IMR-90 (cell line): ENCODE measurements at regions not wholly inside any gene's neighbourhood (a gene's known extent, or its start where the extent isn't known, plus 50 kb on each side); places are given as distances from the start of the nearest gene placed in this dataset.

Source experiments
- ATAC-seq: fragments of 200-7000 bp; cut with Tn5 transposase; 2 replicates; pipeline ENCODE4 v1.9.1; 2020; ENCODE audit warnings: low read depth, mild to moderate bottlenecking, moderate library complexity
- BruUV-seq: library from RNA; stranded (reverse); fragments of 400-500 nt; replicated peaks from 2 replicates; lab custom pipeline; 2021; lab: Mats Ljungman, UMichigan
- CTCF ChIA-PET: fragments of 300-600 bp; formaldehyde crosslinking; extraction: SDS; loops from one replicate; lab custom pipeline; 2021; ENCODE audit warnings: antibody characterized with exemption; lab: Yijun Ruan, JAX
- POLR2A ChIA-PET: fragments of 300-600 bp; sonication (Branson Sonifier 250); formaldehyde crosslinking; loops from one replicate; lab custom pipeline; 2022; ENCODE audit warnings: antibody characterized with exemption; ENCODE audit not compliant: unreplicated experiment; lab: Charles Lee
- DNase-seq: peaks from one replicate; pipeline ENCODE4 v3.0.0; 2013
- H2AFZ ChIP-seq: replicated peaks from 2 replicates; pipeline ENCODE3; 2013; ENCODE audit warnings: low read length, mild to moderate bottlenecking; ENCODE audit not compliant: poor library complexity
- H2AK5ac ChIP-seq: 2 replicates; pipeline ENCODE4 v1.6.1; 2013; ENCODE audit warnings: low read depth, low read length, inconsistent platforms
- H2AK9ac ChIP-seq: replicated peaks from 2 replicates; pipeline ENCODE3; 2013; ENCODE audit warnings: mild to moderate bottlenecking, low read depth, low read length, moderate library complexity; ENCODE audit not compliant: poor library complexity
- H2BK120ac ChIP-seq: 2 replicates; pipeline ENCODE4 v1.6.1; 2013; ENCODE audit warnings: low read depth, low read length, inconsistent platforms
- H2BK15ac ChIP-seq: 3 replicates; pipeline ENCODE4 v1.6.1; 2013; ENCODE audit warnings: low read depth, low read length, inconsistent platforms
- H2BK20ac ChIP-seq: 2 replicates; pipeline ENCODE4 v1.6.1; 2013; ENCODE audit warnings: low read depth, mild to moderate bottlenecking, inconsistent platforms, low read length, moderate library complexity
- H2BK5ac ChIP-seq: 2 replicates; pipeline ENCODE4 v1.6.1; 2013; ENCODE audit warnings: mild to moderate bottlenecking, low read depth, low read length, inconsistent platforms; ENCODE audit not compliant: poor library complexity, severe bottlenecking
- H3K14ac ChIP-seq: replicated peaks from 2 replicates; pipeline ENCODE4 v1.6.1; 2013; ENCODE audit warnings: low read depth, low read length, inconsistent platforms
- H3K18ac ChIP-seq: 2 replicates; pipeline ENCODE4 v1.6.1; 2013; ENCODE audit warnings: low read depth, low read length, control low read depth
- H3K23ac ChIP-seq: 2 replicates; pipeline ENCODE4 v1.6.1; 2013; ENCODE audit warnings: low read depth, low read length, inconsistent platforms
- H3K27ac ChIP-seq: 2 replicates; pipeline ENCODE4 v1.5.1; 2013; ENCODE audit warnings: mild to moderate bottlenecking, control low read depth, low read length; ENCODE audit not compliant: insufficient read depth
- H3K27me3 ChIP-seq: 2 replicates; pipeline ENCODE4 v1.6.1; 2013; ENCODE audit warnings: low read length; ENCODE audit not compliant: control insufficient read depth, insufficient read depth
- H3K36me3 ChIP-seq: 2 replicates; pipeline ENCODE4 v1.6.1; 2013; ENCODE audit warnings: low read length, mixed read lengths; ENCODE audit not compliant: control insufficient read depth, insufficient read depth
- H3K4ac ChIP-seq: 2 replicates; pipeline ENCODE4 v1.6.1; 2013; ENCODE audit warnings: low read depth, low read length, inconsistent platforms
- H3K4me1 ChIP-seq: 2 replicates; pipeline ENCODE4 v1.6.1; 2013; ENCODE audit warnings: low read length, mixed read lengths; ENCODE audit not compliant: control insufficient read depth, insufficient read depth
- H3K4me2 ChIP-seq: 2 replicates; pipeline ENCODE4 v1.6.1; 2013; ENCODE audit warnings: low read depth, mild to moderate bottlenecking, control low read depth, low read length, moderate library complexity
- H3K4me3 ChIP-seq: 2 replicates; pipeline ENCODE4 v1.5.1; 2013; ENCODE audit warnings: low read depth, mild to moderate bottlenecking, control low read depth, low read length, moderate library complexity; ENCODE audit not compliant: insufficient read depth
- H3K56ac ChIP-seq: 2 replicates; pipeline ENCODE4 v1.6.1; 2013; ENCODE audit warnings: low read length, inconsistent platforms; ENCODE audit not compliant: insufficient read depth; ENCODE audit errors: extremely low read depth
- H3K79me1 ChIP-seq, 2 experiments: 2 replicates each; pipeline ENCODE4 v1.6.1; 2013; ENCODE audit warnings: low read length in 2 of 2, inconsistent platforms in 1 of 2, low read depth in 1 of 2
- H3K9ac ChIP-seq: 2 replicates; pipeline ENCODE4 v1.6.1; 2013; ENCODE audit warnings: low read depth, low read length, control low read depth
- H3K9me1 ChIP-seq: 2 replicates; pipeline ENCODE4 v1.6.1; 2013; ENCODE audit warnings: low read length, inconsistent platforms; ENCODE audit not compliant: insufficient read depth
- H3K9me3 ChIP-seq: 2 replicates; pipeline ENCODE4 v1.6.1; 2013; ENCODE audit warnings: low read length; ENCODE audit not compliant: control insufficient read depth, insufficient read depth
- H4K20me1 ChIP-seq: 2 replicates; pipeline ENCODE4 v1.6.1; 2013; ENCODE audit warnings: low read length, inconsistent platforms; ENCODE audit not compliant: insufficient read depth
- H4K5ac ChIP-seq: 2 replicates; pipeline ENCODE4 v1.6.1; 2013; ENCODE audit warnings: mild to moderate bottlenecking, low read depth, low read length, control low read depth
- H4K8ac ChIP-seq, 2 experiments: 2 replicates each; pipeline ENCODE4 v1.6.1; 2013; ENCODE audit warnings: low read depth in 2 of 2, low read length in 2 of 2, control low read depth in 1 of 2, inconsistent platforms in 1 of 2
- H4K91ac ChIP-seq: 2 replicates; pipeline ENCODE4 v1.6.1; 2013; ENCODE audit warnings: low read depth, low read length, inconsistent platforms; ENCODE audit not compliant: insufficient read depth
- MAZ ChIP-seq: IDR thresholded peaks from 2 replicates; pipeline ENCODE4 v1.6.1; 2012; ENCODE audit warnings: low read depth, mild to moderate bottlenecking, low read length, improper control_type of control experiment, moderate library complexity, borderline replicate concordance
- RCOR1 ChIP-seq: IDR thresholded peaks from 2 replicates; pipeline ENCODE4 v1.6.1; 2012; ENCODE audit warnings: mild to moderate bottlenecking, low read length, improper control_type of control experiment; ENCODE audit not compliant: insufficient replicate concordance
- RFX5 ChIP-seq: IDR thresholded peaks from 2 replicates; pipeline ENCODE4 v1.8.0; 2012; ENCODE audit warnings: low read depth, mild to moderate bottlenecking, low read length, moderate library complexity
- SMC3 ChIP-seq: fragments of 150-350 bp; IDR thresholded peaks from 2 replicates; pipeline ENCODE4 v1.6.1; 2016; ENCODE audit warnings: low read depth, mild to moderate bottlenecking, antibody characterized with exemption, low read length, moderate library complexity
- WGBS, 2 experiments: methylation state at CpG; one replicate each; pipeline versions ENCODE4 v1.1.5 to v1.1.7; 2013; ENCODE audit warnings: missing lambda C conversion rate in 2 of 2; ENCODE audit not compliant: insufficient read length in 1 of 2; ENCODE audit errors: extremely low coverage in 2 of 2; 5-methylcytosine and 5-hydroxymethylcytosine counted together
- dilution Hi-C: fragments of 300-500 bp; cut with HindIII; formaldehyde crosslinking; loops from one replicate; pipeline ENCODE4 v1.14.3; 2018; ENCODE audit warnings: low sequenced_read_pairs; ENCODE audit not compliant: unreplicated experiment
- in situ Hi-C: fragments of 300-500 bp; cut with MboI; formaldehyde crosslinking; loops from 3 replicates; pipeline ENCODE4 v1.14.3; 2019; ENCODE audit warnings: low sequenced_read_pairs, inconsistent platforms, mixed read lengths
- intact Hi-C: fragments of 100-400 bp; cut with micrococcal nuclease; formaldehyde crosslinking; loops from 2 replicates; pipeline ENCODE4 v1.10.0; 2022

- TF ChIP-seq RFX5 (no peak), MAZ (no peak), SMC3 (no peak), RCOR1 (no peak)
- ChIA-PET POLR2A (no interaction called here), CTCF (no interaction called here)
- Histone ChIP-seq H3K4me2 (no peak overlapping the region), H3K9ac (no peak overlapping the region), H2AK5ac (no peak overlapping the region), H4K20me1 (no peaks in the 10 kb centered on the region), H2AK9ac (no peak overlapping the region), H3K9me1 (no peaks in the 10 kb centered on the region), H2BK15ac (no peak overlapping the region), H3K23ac (no peak overlapping the region), H3K79me1 (no peaks in the 10 kb centered on the region), H3K9me3 (peaks cover 4% of the 10 kb centered on the region), H4K91ac (no peak overlapping the region), H3K27me3 (no peaks in the 10 kb centered on the region), H3K14ac (no peak overlapping the region), H3K4me3 (no peak overlapping the region), H4K5ac (no peak overlapping the region), H3K56ac (no peak overlapping the region), H4K8ac (no peak overlapping the region), H3K27ac (no peak overlapping the region), H2BK20ac (no peak overlapping the region), H3K36me3 (no peaks in the 10 kb centered on the region), H2BK120ac (no peak overlapping the region), H2AFZ (no peak overlapping the region), H3K4me1 (no peaks in the 10 kb centered on the region), H2BK5ac (no peak overlapping the region), H3K4ac (no peak overlapping the region), H3K18ac (no peak overlapping the region)
- no TSS peak for BruUV-seq
- no CpG with 5 or more reads among the region's 2 CpGs for WGBS, 2 experiments
- ATAC-seq: no peak
- in situ Hi-C loops (no loop called here), intact Hi-C loops (no loop called here), dilution Hi-C loops (no loop called here)
- DNase-seq: no peak
These were observed 250.5 kb downstream of the RPL10L start for GRCh38 chr14:46401066-46401465.
